PC-9 (cell line): ENCODE measurements at regions not wholly inside any gene's neighbourhood (a gene's known extent, or its start where the extent isn't known, plus 50 kb on each side); places are given as distances from the start of the nearest gene placed in this dataset.
A peak's percentile ranks its signal among the peaks of the same experiment; 100 is the strongest.

ENCODE experiments used
- BruUV-seq: library from RNA; stranded (reverse); fragments of 400-500 nt; replicated peaks from 2 replicates; lab custom pipeline; 2021; lab: Mats Ljungman, UMichigan
- CTCF ChIA-PET: fragments of 300-600 bp; sonication (Branson Sonifier 250); formaldehyde crosslinking; loops from one replicate; lab custom pipeline; 2022; ENCODE audit warnings: antibody characterized with exemption; lab: Charles Lee
- POLR2A ChIA-PET: fragments of 300-600 bp; sonication (Branson Sonifier 250); formaldehyde crosslinking; loops from one replicate; lab custom pipeline; 2022; ENCODE audit warnings: antibody characterized with exemption; ENCODE audit not compliant: unreplicated experiment; lab: Charles Lee
- DNase-seq, 2 experiments: peaks; one replicate each; pipeline versions ENCODE4 v3.0.0 to v3.0.0-alpha.2; 2015 to 2022; ENCODE audit warnings: mixed read lengths in 1 of 2
- H2AFZ ChIP-seq: fragments of 200-600 bp; sonication (generic); 2 replicates; pipeline ENCODE4 v1.8.1; 2017; ENCODE audit warnings: antibody characterized with exemption
- H3F3A ChIP-seq: fragments of 200-600 bp; sonication (generic); 2 replicates; pipeline ENCODE4 v1.8.1; 2017; ENCODE audit warnings: antibody characterized with exemption, mild to moderate bottlenecking, low read depth; ENCODE audit not compliant: insufficient read depth
- H3K27ac ChIP-seq: fragments of 200-600 bp; sonication (generic); 2 replicates; pipeline ENCODE4 v1.6.1; 2016; ENCODE audit warnings: mixed run types
- H3K27me3 ChIP-seq: fragments of 200-600 bp; sonication (generic); 2 replicates; pipeline ENCODE4 v1.6.1; 2016; ENCODE audit warnings: low read depth, mixed run types; ENCODE audit not compliant: insufficient read depth
- H3K36me3 ChIP-seq: fragments of 200-600 bp; sonication (generic); 2 replicates; pipeline ENCODE4 v1.6.1; 2016; ENCODE audit warnings: low read depth, mixed run types
- H3K4me1 ChIP-seq: fragments of 200-600 bp; sonication (generic); replicated peaks from 2 replicates; pipeline ENCODE4 v1.6.1; 2016; ENCODE audit warnings: mixed run types; ENCODE audit not compliant: insufficient read depth
- H3K4me2 ChIP-seq: fragments of 200-600 bp; sonication (generic); 2 replicates; pipeline ENCODE4 v1.6.1; 2017; ENCODE audit warnings: mixed run types
- H3K4me3 ChIP-seq: fragments of 200-600 bp; sonication (generic); 2 replicates; pipeline ENCODE4 v1.6.1; 2016; ENCODE audit warnings: mixed run types
- H3K79me2 ChIP-seq: fragments of 200-600 bp; sonication (generic); 2 replicates; pipeline ENCODE4 v1.6.1; 2017; ENCODE audit warnings: low read depth, mixed run types
- H3K9me2 ChIP-seq: fragments of 200-600 bp; sonication (generic); 2 replicates; pipeline ENCODE4 v1.8.1; 2017; ENCODE audit warnings: mild to moderate bottlenecking; ENCODE audit not compliant: insufficient read depth
- H3K9me3 ChIP-seq: fragments of 200-600 bp; sonication (generic); 2 replicates; pipeline ENCODE4 v1.8.1; 2016; ENCODE audit warnings: low read depth; ENCODE audit not compliant: insufficient read depth
- H4K20me1 ChIP-seq: fragments of 200-600 bp; sonication (generic); 2 replicates; pipeline ENCODE4 v1.8.1; 2017; ENCODE audit not compliant: insufficient read depth
- CTCF ChIP-seq: fragments of 200-600 bp; sonication (generic); conservative IDR thresholded peaks from 2 replicates; pipeline ENCODE4 v1.6.1; 2017; ENCODE audit warnings: mixed run types, antibody characterized with exemption, mild to moderate bottlenecking, moderate library complexity
- EZH2 ChIP-seq: fragments of 200-600 bp; sonication (generic); IDR thresholded peaks from 2 replicates; pipeline ENCODE4 v1.8.0; 2017; ENCODE audit warnings: antibody characterized with exemption, low read depth
- intact Hi-C: fragments of 100-400 bp; cut with micrococcal nuclease; formaldehyde crosslinking; loops from one replicate; pipeline ENCODE4 v1.10.0; 2022; ENCODE audit not compliant: unreplicated experiment

GRCh38 chrX:44765556-44765955 lies 78.3 kb upstream of the DUSP21 start:
- ChIA-PET POLR2A (no interaction called here), CTCF (no interaction called here)
- H3K4me2 ChIP-seq = no peak overlapping the region
- no peaks in the 10 kb centered on the region for H3K36me3 ChIP-seq
- TF ChIP-seq EZH2 (no peak), CTCF (no peak)
- no peaks in the 10 kb centered on the region for H3F3A ChIP-seq
- H3K4me1 ChIP-seq = no peaks in the 10 kb centered on the region
- H3K27ac ChIP-seq = no peak overlapping the region
- H3K4me3 ChIP-seq = no peak overlapping the region
- H4K20me1 ChIP-seq = no peaks in the 10 kb centered on the region
- no peak overlapping the region for H2AFZ ChIP-seq
- intact Hi-C loops = no loop called here
- BruUV-seq = no TSS peak
- no peaks in the 10 kb centered on the region for H3K9me3 ChIP-seq
- no peak for DNase-seq
- no peaks in the 10 kb centered on the region for H3K27me3 ChIP-seq
- H3K9me2 ChIP-seq = no peaks in the 10 kb centered on the region
- H3K79me2 ChIP-seq = no peaks in the 10 kb centered on the region

GRCh38 chrX:44747969-44748368 lies 95.9 kb upstream of the DUSP21 start:
- H3K4me2 ChIP-seq = no peak overlapping the region
- no TSS peak for BruUV-seq
- H4K20me1 ChIP-seq = no peaks in the 10 kb centered on the region
- ChIA-PET CTCF (no interaction called here), POLR2A (no interaction called here)
- no peaks in the 10 kb centered on the region for H3F3A ChIP-seq
- H3K36me3 ChIP-seq = no peaks in the 10 kb centered on the region
- intact Hi-C loops = no loop called here
- TF ChIP-seq CTCF = no peak
- TF ChIP-seq EZH2 = no peak
- DNase-seq = peak in 1 of 2 experiments; percentile 34
- no peak overlapping the region for H2AFZ ChIP-seq
- no peak overlapping the region for H3K27ac ChIP-seq
- H3K9me2 ChIP-seq = no peaks in the 10 kb centered on the region
- H3K27me3 ChIP-seq = no peaks in the 10 kb centered on the region
- no peaks in the 10 kb centered on the region for H3K4me1 ChIP-seq
- H3K9me3 ChIP-seq = no peaks in the 10 kb centered on the region
- H3K79me2 ChIP-seq = no peaks in the 10 kb centered on the region
- H3K4me3 ChIP-seq = no peak overlapping the region

- H3K36me3 ChIP-seq = no peaks in the 10 kb centered on the region
- CTCF ChIA-PET = no interaction called here
- no peaks in the 10 kb centered on the region for H3K9me3 ChIP-seq
- no peaks in the 10 kb centered on the region for H3F3A ChIP-seq
- no peak for DNase-seq
- no peak overlapping the region for H3K4me3 ChIP-seq
- POLR2A ChIA-PET = no interaction called here
- intact Hi-C loops = no loop called here
- H4K20me1 ChIP-seq = no peaks in the 10 kb centered on the region
- H3K9me2 ChIP-seq = no peaks in the 10 kb centered on the region
- TF ChIP-seq CTCF (no peak), EZH2 (no peak)
- no peaks in the 10 kb centered on the region for H3K4me1 ChIP-seq
- H2AFZ ChIP-seq = no peak overlapping the region
- no TSS peak for BruUV-seq
- H3K79me2 ChIP-seq = no peaks in the 10 kb centered on the region
- no peaks in the 10 kb centered on the region for H3K27me3 ChIP-seq
- no peak overlapping the region for H3K27ac ChIP-seq
- H3K4me2 ChIP-seq = no peak overlapping the region
Observed at GRCh38 chrX:44747317-44747716, 96.5 kb upstream of the DUSP21 start.
